Occipital lobe (tissue), 1 donor: ENCODE measurements at regions not wholly inside any gene's neighbourhood (a gene's known extent, or its start where the extent isn't known, plus 50 kb on each side); places are given as distances from the start of the nearest gene placed in this dataset.

ENCODE experiments used
- DNase-seq: peaks from one replicate; lab custom pipeline; 2025; lab: John Stamatoyannopoulos, UW

GRCh38 chr2:104755026-104755878 is 98.7 kb upstream of the POU3F3 start:
- DNase-seq: peak; percentile 73

DNA sequence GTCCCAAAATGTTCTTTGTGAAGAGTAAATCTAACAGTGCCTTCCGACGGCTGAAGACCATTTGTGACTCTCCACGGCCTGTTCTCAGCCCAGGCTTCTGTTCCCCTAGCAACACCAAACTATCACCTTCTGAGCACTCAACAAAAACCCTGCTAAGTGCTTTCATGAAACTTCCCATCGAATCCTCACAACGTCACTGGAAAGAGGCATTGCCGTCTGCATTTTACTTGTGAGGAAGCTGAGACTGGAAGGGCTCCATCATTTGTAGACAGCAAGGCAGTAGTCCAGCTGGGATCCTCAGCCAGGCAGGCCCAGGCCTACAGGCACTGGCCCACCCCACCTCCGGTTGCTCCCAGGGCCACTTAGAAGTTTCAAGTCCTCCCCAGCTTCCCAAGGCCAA is 97.8 kb upstream of the POU3F3 start:
- no peak for DNase-seq

DNA sequence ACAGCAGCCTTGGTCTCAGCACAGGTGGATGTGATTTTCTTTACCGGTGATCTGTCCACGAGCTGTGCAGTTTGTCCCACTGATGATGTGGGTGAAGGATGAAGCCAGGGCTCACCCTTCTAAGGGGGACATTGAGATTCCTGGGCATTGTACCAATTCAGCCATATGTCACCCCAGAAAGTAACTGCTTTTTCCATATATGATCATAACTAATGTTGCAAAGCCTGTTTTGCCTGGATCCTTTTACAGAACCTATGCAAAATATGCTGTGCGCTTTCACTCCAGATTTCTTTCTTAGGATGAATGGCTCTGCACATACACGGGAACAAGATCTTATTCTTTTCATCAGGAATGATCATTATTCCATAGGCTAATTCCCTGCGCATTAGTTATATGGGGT is 96.9 kb upstream of the POU3F3 start:
- DNase-seq: no peak

- DNase-seq: no peak
Measured at GRCh38 chr2:104758199-104758620, 95.7 kb upstream of the POU3F3 start.

DNA sequence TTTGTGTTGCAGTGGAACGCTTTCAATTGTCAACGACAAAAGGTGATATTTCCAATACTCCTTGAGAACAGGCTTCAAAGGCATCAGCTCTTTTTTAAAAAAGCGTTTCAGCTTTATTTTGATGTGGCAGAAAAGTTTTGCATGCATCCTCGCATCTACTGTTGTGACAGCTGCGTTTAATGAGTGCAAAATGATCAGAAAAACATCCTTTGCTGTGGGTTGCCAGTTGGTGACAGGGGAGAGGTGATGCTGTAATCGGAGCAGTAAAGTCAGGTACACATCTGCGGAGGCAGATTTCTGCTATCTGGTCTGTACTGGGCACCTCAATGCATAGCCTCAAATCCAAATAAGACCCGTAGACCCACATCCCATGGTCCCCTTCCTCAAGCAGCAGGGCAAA is 91.9 kb upstream of the POU3F3 start:
- no peak for DNase-seq

DNA sequence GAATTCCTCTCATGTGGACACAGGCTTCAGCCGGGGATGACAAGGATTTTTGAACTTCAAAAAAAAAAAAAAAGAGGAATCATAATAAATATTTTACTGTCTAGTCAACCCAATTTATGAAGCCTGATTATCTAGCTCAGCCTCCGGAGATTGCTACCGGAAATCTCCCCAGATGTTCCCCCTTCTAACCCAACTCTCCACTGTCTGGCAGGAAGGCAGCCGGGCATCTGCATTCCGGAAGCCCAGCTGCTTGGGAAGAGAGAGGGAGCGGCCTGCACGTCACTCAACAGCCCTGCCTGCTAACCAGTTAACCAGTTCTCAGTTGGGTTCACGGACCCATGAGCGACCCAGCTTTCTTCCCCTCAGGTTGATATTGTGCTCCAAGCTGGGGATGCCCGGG is 87.2 kb upstream of the POU3F3 start:
- DNase-seq: no peak

- DNase-seq: no peak
Measured at GRCh38 chr2:104768694-104769093, 85.2 kb upstream of the POU3F3 start.

- DNase-seq: no peak
Measured at GRCh38 chr2:104769096-104769495, 84.8 kb upstream of the POU3F3 start.

- no peak for DNase-seq
Measured at GRCh38 chr2:104772996-104773395, 80.9 kb upstream of the POU3F3 start.

DNA sequence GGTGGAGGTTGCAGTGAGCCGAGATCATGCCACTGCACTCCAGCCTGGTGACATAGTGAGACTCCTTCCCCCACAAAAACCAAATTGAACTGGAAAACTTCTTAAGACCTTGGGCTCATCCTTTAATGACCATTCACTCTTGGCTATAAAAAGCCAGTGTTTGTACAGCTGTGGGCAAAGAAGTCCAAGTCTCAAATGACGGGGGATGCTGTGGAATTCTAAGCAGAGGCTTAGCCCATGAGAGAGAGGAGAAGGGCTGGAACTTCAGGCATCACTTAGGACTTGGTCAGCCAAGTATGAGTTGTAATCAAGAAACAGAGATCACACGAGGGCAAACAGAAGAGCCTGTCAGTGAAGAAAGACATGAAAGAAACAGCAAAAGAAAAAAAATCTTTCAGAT is 79.3 kb upstream of the POU3F3 start:
- no peak for DNase-seq

GRCh38 chr2:104777721-104778120 is 76.2 kb upstream of the POU3F3 start:
- no peak for DNase-seq

DNA sequence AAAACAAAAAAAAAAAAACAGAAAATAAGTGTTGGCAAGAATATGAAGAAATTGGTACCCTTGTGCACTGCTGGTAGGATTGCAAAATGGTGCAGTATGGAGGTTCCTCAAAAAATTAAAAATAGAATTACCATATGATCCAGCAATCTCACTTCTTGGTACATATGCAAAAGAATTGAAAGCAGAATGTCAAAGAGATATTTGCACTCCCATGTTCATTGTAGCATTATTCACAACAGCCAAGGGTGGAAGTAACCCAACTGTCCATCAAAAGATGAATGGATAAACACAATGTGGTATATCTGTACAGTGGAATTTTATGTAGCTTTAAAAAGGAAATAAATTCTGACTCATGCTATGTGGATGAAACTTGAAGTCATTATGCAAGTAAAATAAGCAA is 72.8 kb upstream of the POU3F3 start:
- no peak for DNase-seq

- no peak for DNase-seq
Measured at GRCh38 chr2:104784264-104784663, 69.7 kb upstream of the POU3F3 start.

- DNase-seq: no peak
Measured at GRCh38 chr2:104786204-104786603, 67.7 kb upstream of the POU3F3 start.

GRCh38 chr2:104786821-104787220 is 67.1 kb upstream of the POU3F3 start:
- no peak for DNase-seq

GRCh38 chr2:104787298-104788065 is 66.4 kb upstream of the POU3F3 start:
- no peak for DNase-seq

- DNase-seq: no peak
Measured at GRCh38 chr2:104788742-104789455, 65.0 kb upstream of the POU3F3 start.

DNA sequence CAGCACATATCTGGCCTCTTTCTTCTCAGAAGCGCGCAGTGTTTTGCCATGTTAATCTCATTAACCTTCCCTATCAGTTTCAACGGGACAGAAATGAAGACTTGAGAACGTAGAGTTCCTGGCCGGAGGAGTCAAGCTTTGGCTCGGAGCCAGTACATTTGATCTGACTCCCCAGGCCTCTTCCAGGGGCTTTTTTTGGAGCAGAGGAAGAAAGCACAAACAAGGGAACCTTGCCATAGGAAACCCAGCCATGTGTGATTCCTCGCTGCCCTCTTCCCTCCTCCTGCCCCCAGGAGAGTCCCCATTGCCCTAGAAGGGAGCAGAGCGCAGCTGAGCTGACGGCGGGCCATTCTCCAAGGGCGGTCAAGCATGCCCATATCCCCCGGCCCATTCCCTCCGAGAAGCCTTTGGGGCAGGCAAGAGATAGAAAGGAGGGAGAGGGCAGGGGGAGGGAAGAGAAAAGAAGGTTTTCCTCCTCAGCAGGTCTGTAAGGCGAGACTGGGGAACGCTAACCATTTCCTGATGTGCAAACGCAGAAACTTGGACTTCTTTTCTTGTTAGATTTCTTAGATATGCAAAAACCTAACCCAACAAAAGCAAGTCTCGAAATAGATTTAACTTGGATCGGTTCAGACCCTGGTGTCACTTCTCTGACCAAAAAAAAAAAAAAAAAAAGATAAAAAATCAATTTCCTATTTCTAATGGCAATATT is 63.7 kb upstream of the POU3F3 start:
- no peak for DNase-seq

- no peak for DNase-seq
Measured at GRCh38 chr2:104790901-104791495, 62.9 kb upstream of the POU3F3 start.

- DNase-seq: no peak
Measured at GRCh38 chr2:104793966-104794365, 59.9 kb upstream of the POU3F3 start.

DNA sequence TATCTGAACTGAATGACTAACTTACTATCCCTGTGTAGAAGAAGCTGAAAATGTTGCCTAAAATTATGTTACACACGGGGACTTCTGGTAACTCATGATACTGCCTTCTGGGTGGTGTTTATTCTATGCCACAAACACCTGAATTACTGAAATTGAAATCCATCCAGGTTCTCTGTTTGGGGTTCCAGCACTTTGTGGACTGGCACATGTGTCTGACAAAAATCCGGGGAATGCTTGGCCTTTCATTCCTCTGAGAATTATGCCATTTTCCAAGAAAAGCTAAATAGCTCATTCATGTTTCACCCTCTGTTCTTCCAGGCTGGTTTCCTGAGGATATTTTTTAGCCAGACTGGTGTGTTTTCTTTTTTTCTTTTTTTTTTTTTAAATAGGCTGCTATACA is 59.5 kb upstream of the POU3F3 start:
- DNase-seq: no peak
